ENCODE measurements at regions not wholly inside any gene's neighbourhood (a gene's known extent, or its start where the extent isn't known, plus 50 kb on each side); places are given as distances from the start of the nearest gene placed in this dataset.

DNA sequence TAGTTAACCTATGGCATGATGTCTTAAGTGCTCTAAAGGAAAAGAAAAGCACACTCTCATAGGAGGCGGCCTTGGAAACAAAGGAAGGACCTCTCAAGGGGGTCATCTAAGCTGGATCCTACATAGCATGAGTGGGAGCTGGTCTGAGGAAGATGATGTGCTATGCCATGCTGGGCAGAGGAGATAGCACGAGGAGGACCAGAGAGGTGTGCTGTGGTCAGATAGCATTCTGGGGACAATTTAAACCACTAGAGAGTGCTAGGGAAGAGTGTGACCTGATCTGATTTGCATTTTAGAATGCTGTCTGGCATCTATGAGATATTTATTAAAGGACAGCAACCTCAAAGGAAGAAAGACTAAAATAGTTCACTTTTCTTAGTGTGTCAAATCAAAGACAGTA lies 910.1 kb upstream of the CELF4 start:
- H4K20me1 ChIP-seq (ENCODE audit: insufficient read depth, low read length) = no peaks in the 10 kb centered on the region
- no peak for DNase-seq (ENCODE audit: low spot score)
- TF ChIP-seq, protein P1, sequence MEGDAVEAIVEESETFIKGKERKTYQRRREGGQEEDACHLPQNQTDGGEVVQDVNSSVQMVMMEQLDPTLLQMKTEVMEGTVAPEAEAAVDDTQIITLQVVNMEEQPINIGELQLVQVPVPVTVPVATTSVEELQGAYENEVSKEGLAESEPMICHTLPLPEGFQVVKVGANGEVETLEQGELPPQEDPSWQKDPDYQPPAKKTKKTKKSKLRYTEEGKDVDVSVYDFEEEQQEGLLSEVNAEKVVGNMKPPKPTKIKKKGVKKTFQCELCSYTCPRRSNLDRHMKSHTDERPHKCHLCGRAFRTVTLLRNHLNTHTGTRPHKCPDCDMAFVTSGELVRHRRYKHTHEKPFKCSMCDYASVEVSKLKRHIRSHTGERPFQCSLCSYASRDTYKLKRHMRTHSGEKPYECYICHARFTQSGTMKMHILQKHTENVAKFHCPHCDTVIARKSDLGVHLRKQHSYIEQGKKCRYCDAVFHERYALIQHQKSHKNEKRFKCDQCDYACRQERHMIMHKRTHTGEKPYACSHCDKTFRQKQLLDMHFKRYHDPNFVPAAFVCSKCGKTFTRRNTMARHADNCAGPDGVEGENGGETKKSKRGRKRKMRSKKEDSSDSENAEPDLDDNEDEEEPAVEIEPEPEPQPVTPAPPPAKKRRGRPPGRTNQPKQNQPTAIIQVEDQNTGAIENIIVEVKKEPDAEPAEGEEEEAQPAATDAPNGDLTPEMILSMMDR (conservative IDR thresholded peaks at IDR 0.05; ENCODE audit: low read length) = no peak
- no peak for TF ChIP-seq EZH2phosphoT487 (IDR thresholded peaks at IDR 0.05; ENCODE audit: borderline replicate concordance, low read depth, low read length)
- no peaks in the 10 kb centered on the region for H3K9me2 ChIP-seq (ENCODE audit: insufficient read depth, low read length)
- no peaks in the 10 kb centered on the region for H3K4me1 ChIP-seq (ENCODE audit: insufficient read depth, low read length, poor library complexity, severe bottlenecking)
- intact Hi-C loops (cut with micrococcal nuclease; ENCODE audit: unreplicated experiment) = no loop called here
- H3K79me2 ChIP-seq (ENCODE audit: insufficient read depth, low read depth, low read length) = no peaks in the 10 kb centered on the region
- ChIA-PET CTCF (ENCODE audit: unreplicated experiment) (no interaction called here), POLR2A (no interaction called here)
- no peak overlapping the region for H2AFZ ChIP-seq (ENCODE audit: low read length)
- H3K4me2 ChIP-seq (ENCODE audit: low read length) = no peak overlapping the region
- H3K9me3 ChIP-seq (ENCODE audit: low read length) = no peaks in the 10 kb centered on the region
- BruUV-seq (replicated peaks) = no TSS peak
- H3K4me3 ChIP-seq (ENCODE audit: low read depth, low read length, poor library complexity, severe bottlenecking) = no peak overlapping the region
- H3K27ac ChIP-seq (ENCODE audit: low read depth, low read length, poor library complexity, severe bottlenecking) = no peak overlapping the region
- H3K36me3 ChIP-seq (ENCODE audit: insufficient read depth, low read length) = no peaks in the 10 kb centered on the region

DNA sequence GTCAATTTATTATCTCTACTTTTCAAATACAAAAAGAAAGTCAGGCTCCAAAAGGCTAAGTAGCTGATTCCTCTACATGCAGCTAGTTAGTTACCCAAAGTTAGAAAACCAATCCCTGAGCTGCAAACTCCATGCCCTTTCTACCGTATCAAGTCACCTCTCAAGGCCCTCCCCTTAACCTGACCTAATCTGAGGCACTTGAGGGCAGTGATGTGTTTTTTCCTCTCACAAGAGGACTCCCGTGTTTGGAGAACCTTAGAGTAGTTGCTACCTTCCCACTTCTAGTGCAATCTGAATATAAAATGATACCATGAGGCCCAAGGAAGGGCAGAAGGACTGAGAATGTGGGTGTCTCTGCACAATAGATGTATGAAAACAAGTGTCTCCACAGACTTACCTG lies 907.9 kb upstream of the CELF4 start:
- POLR2A ChIA-PET = no interaction called here
- Histone ChIP-seq H3K4me2 (ENCODE audit: low read length) (no peak overlapping the region), H3K9me2 (ENCODE audit: insufficient read depth, low read length) (no peaks in the 10 kb centered on the region), H3K4me3 (ENCODE audit: low read depth, low read length, poor library complexity, severe bottlenecking) (no peak overlapping the region), H3K4me1 (ENCODE audit: insufficient read depth, low read length, poor library complexity, severe bottlenecking) (no peaks in the 10 kb centered on the region), H3K27ac (ENCODE audit: low read depth, low read length, poor library complexity, severe bottlenecking) (no peak overlapping the region), H4K20me1 (ENCODE audit: insufficient read depth, low read length) (no peaks in the 10 kb centered on the region), H3K79me2 (ENCODE audit: insufficient read depth, low read depth, low read length) (no peaks in the 10 kb centered on the region), H3K9me3 (ENCODE audit: low read length) (no peaks in the 10 kb centered on the region), H3K36me3 (ENCODE audit: insufficient read depth, low read length) (no peaks in the 10 kb centered on the region), H2AFZ (ENCODE audit: low read length) (no peak overlapping the region)
- CTCF ChIA-PET (ENCODE audit: unreplicated experiment) = no interaction called here
- intact Hi-C loops (cut with micrococcal nuclease; ENCODE audit: unreplicated experiment) = no loop called here
- no TSS peak for BruUV-seq (replicated peaks)
- TF ChIP-seq EZH2phosphoT487 (IDR thresholded peaks at IDR 0.05; ENCODE audit: borderline replicate concordance, low read depth, low read length) = no peak
- TF ChIP-seq, protein P1 (conservative IDR thresholded peaks at IDR 0.05; ENCODE audit: low read length) = no peak
- no peak for DNase-seq (ENCODE audit: low spot score)

DNA sequence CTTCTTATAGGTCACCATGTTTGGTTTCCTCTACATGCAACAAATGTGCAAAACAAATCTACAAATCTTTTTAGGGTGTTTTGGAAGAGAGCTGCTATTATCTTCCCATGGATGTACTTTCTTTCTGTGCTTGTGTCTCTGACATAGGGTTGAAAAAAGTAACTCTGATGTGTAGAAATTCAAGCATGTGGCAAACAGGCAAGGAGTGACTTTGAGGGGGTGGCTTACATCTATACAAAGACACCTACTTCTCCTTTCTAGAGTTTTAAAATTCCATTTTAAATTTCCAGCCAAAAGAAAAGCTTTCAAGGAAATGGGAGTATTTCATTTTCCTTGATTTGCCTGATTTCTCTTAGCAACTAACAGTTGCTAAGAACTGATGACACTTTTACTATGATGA lies 904.8 kb upstream of the CELF4 start:
- Histone ChIP-seq H3K9me3 (ENCODE audit: low read length) (no peaks in the 10 kb centered on the region), H3K4me1 (ENCODE audit: insufficient read depth, low read length, poor library complexity, severe bottlenecking) (no peaks in the 10 kb centered on the region), H4K20me1 (ENCODE audit: insufficient read depth, low read length) (no peaks in the 10 kb centered on the region), H3K4me2 (ENCODE audit: low read length) (no peak overlapping the region), H3K27ac (ENCODE audit: low read depth, low read length, poor library complexity, severe bottlenecking) (no peak overlapping the region), H3K36me3 (ENCODE audit: insufficient read depth, low read length) (no peaks in the 10 kb centered on the region), H3K4me3 (ENCODE audit: low read depth, low read length, poor library complexity, severe bottlenecking) (no peak overlapping the region), H3K79me2 (ENCODE audit: insufficient read depth, low read depth, low read length) (no peaks in the 10 kb centered on the region), H3K9me2 (ENCODE audit: insufficient read depth, low read length) (no peaks in the 10 kb centered on the region), H2AFZ (ENCODE audit: low read length) (no peak overlapping the region)
- DNase-seq (ENCODE audit: low spot score) = no peak
- ChIA-PET POLR2A (no interaction called here), CTCF (ENCODE audit: unreplicated experiment) (no interaction called here)
- BruUV-seq (replicated peaks) = no TSS peak
- TF ChIP-seq, protein P1 (conservative IDR thresholded peaks at IDR 0.05; ENCODE audit: low read length) = no peak
- no peak for TF ChIP-seq EZH2phosphoT487 (IDR thresholded peaks at IDR 0.05; ENCODE audit: borderline replicate concordance, low read depth, low read length)
- intact Hi-C loops (cut with micrococcal nuclease; ENCODE audit: unreplicated experiment) = no loop called here
